ENCODE measurements at regions not wholly inside any gene's neighbourhood (a gene's known extent, or its start where the extent isn't known, plus 50 kb on each side); places are given as distances from the start of the nearest gene placed in this dataset.
"Not testable (repeated sequence)": the region's sequence is repeated elsewhere in the genome, so short reads cannot be mapped to it uniquely, and the experiment has no call there.

DNA sequence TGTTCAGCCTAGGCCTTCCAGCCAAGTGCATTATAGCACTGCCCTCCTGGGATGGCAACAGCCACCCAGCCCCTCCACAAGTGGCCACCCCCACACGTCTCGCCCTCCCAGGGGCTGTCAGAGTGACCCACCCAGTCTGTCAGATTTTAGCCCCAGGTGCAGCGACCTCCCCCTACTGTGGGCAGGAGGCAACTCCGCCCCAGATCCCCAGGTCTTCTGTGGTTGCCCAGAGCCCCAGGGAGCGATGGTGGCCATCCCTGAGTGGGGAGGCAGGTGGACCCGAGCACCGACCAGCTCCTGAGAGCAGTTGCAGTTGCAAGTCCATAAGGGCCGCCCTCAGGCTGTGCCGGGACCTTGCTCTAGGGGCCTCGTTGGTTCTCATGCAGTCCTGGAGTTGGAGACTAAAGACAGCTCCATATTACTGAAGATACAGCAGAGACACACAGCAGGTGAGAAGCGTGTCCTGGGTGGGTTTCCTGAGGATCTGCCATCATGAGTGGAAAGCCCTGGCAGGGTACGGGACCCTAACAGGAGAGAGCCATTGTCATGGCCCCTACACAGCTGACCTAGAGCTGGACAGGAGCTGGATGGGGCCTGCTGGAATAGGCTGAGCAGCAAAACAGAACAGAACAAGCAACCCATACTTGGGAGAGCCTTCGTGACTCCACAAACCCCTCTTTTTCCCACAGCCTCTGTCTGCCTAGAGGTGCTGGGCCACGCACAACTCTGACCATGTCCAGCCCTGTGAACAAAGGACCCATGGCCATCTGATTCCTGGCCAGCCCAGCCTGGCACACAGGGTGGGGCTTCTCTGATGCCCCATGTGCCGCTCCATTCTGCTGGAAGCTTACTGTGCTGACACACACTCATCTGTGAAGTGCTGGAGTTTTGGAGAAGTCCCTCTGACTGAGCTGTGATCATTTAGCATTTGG, 110.3 kb upstream of the ALDH1A3 start:
- DNase-seq = no peak

GRCh38 chr15:100769975-100770340, 109.7 kb upstream of the ALDH1A3 start:
- no peak for DNase-seq

GRCh38 chr15:100770661-100771584, 108.7 kb upstream of the ALDH1A3 start:
- no peak for DNase-seq

DNA sequence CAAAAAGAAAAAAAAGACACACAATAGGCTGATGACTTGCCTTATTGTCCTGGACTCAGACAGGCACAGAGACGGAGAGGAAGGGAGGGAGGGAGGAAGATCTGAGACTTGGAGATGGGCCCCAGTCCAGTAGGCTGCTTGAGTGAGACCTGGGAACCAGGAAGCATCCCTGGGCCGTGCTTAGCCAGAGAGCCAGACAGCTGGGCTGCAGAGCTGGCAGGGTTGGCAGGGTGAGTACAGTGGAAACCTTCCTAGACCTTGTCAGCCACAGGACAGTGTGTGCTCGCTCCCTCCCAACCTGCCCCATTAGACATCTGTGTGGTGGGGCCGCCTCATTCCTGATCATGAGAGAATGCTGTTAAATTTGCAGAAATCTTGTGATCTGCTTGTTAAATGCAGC, 107.9 kb upstream of the ALDH1A3 start:
- no peak for DNase-seq

DNA sequence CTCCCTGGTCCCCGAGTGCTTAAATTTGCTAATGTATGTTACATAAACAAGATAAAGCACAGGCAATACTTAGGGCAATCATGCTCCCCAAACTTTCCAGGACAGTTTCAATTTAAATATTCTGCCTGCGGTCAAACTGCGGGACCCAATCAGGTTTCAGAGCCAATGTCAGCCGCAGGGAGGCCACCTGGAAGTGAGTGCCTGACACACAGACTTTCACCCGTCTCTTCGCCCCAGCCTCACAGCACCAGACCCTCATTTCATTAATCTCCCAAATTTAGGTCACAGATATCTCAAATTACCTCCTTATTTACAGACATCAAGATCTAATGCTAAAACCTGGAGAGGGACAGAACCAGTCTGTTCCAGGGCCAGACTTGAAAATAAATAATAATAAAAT, 107.2 kb upstream of the ALDH1A3 start:
- no peak for DNase-seq

DNA sequence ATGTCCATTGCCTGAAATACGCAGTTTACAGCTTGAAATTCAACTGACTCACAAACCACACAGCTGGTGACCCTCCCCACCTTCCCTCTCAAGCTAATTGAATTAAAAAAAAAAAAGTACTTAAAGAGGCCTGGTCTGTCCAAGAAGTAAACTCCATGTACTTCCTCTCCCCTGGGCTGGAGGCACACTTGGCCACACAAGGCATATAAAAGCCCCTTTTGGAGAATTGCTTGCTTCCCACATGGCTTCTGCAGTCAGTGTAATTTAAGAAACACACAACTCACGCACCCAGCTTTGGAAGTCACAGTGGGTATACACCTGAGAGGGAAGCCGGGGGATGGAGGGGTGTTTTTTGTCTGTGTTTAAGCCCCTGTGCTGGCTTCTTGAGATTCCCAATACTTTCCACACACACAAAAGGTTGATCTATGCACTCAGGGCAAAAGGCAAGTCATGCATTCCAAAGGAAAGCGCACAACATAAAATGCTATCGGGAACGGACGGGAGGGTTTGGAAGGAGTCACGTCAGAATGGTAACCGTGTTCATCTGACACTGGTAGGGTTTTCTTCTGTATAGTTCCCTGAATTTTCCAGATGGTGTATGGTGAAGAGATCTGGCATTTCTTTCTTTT, 106.6 kb upstream of the ALDH1A3 start:
- DNase-seq = no peak

- not testable (repeated sequence) for DNase-seq
Observed at GRCh38 chr15:100774044-100774443, 105.6 kb upstream of the ALDH1A3 start.

DNA sequence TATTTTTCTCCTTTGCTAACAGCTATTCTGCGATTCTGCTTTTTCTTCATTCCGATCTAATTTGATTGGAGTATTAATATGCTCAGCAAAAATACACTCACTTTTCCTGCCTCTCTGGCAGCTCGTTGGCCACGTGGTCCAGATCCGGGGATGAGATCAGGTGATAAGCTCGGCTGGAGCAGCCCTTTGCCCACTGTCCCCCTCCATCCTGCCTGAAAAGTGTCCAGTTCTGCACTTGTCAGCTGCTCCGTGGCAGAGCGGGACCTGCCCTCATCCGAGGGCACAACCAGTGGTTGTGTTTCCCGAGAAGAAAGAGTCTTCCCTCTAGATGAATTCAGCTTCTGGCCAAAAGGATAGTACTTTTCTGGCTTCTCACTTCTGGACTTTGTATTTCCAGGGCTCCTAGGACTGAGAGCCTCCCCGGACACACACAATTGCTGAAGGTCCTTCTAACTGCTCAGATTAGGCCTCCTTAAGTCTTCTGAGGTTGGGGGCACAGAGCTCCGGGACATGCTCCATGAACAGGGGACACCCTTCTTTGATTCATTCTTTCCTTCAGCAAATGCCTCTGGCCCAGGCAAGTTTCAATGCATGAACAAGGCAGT, 103.9 kb upstream of the ALDH1A3 start:
- no peak for DNase-seq

DNA sequence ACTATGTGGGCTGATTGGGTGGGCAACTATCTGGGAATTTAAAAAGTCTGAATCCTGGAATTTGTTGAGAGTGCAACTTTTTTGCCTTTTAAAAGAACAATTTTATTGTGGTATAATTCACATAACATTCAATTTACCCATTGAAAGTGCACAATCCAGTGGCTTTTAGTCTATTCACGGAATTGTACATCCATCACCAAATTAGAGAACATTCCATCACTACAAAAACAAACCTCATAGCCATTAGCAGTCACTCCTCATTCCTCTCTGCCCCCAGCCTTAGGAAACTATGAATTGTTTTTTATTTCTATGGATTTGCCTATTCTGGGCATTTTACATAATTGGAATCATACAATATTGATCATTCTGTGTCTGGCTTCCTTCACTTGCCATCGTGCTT, 101.8 kb upstream of the ALDH1A3 start:
- no peak for DNase-seq

- DNase-seq = no peak
Observed at GRCh38 chr15:100778831-100779288, 100.8 kb upstream of the ALDH1A3 start.

DNA sequence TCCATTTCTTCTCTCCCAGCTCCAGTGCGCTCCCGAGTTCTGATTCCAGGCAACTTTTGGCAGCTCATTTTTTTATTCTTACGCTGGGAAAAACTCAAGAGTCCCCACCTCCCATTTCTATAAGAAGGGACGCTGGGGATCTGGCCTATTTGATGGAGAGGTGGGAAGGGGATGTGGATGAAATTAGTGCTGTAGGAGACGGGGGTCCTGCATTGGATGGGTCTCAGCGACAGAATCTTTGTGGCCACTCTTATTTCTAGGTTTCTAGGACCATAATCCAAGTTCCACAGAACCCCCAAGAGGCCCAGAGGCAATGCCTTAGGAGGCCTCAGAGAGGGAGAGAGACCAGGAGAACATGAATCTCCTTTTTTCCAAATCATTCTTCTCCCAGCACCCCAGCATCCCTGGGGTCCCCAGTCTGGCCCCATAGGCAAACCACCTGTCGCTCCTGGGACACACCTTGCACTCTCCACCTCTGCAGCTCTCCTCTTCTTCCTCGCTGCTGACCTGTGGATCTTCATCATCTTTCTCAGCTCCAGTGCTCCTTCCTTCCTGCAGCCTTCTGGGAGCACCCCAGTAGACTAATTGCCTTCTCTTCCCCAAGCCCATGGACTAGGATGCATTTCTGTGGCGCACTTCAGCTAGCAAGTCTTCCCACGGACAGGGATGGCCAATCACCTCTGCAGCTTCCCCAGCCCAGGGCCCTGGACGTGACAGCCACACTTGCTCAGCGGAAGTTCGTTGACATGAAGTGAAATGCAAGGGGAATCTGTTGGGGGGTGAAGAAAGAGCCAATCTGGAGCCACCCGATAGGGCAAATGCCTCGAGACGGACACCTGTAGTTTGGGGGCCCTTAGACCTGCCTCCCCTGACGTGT, 100.1 kb upstream of the ALDH1A3 start:
- DNase-seq = no peak

DNA sequence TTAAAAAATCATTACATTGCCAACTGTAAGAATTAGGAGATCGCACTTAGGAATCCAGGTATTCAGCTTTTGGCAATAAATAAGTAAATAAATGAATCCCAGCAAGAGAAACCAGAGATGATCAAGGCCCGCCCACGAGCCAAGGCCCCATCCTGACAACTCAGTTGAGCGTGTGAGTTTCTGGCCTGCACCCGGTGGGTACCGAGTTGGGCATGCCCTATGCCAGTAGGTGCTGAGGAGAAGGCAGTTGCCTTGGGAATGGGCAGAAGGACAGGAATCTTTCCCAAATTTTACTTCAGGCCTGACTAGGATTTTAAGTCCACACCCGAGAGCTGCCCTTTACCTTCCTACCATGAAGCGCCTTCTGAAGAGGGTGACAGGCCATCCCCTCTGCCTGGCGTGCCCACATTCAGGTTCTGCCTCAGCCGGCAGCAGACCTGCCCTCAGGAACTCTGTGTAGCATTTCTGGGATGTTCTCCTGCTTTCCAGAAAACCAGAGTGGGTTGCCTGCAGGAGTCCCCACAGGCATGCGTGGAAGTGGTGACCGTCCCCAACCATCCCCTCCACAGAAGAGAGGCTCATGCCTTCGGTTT, 99.3 kb upstream of the ALDH1A3 start:
- no peak for DNase-seq

DNA sequence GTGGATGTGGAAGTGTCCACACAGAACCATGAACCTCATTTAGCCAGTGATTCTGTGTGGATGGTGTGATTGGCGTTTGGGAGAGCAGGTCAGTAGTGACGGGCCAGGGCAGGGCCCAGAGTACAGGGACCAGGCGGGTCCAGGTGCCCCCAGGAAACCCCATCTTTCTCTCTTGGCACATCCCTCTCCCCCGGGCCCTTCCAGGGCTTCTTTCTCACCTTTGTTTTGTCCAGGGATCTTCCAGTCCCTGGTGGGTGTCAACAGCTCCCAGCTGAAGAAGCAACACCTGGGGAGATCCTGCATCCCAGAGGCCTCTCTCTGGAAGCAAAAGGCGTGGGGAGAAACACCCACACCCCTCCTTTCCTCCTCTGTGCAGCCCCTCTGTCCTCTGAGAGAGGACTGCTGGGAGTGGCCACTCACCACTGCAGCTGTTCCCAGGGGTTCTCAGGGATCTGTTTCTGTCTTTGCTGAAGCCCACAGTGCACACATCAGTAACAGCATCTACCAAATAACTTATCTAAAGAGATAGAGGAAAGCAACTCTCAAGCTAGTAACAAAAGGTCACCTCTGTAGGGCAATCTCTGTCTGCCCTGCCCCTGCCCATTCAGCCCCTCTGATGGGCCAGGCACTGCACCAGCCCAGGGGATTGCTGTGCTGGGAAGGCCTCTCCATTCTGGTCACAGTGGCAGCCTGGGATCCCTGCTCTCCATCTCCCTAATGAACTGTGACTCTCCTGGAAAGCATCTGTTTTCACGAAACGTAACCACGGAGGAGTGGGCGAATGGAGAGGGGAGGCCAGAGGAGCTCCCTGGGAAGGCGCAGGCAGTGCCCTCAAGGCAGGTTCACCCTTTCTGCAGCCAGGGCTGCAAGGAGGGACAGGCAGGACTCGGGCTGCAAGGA, 98.3 kb upstream of the ALDH1A3 start:
- DNase-seq = no peak

DNA sequence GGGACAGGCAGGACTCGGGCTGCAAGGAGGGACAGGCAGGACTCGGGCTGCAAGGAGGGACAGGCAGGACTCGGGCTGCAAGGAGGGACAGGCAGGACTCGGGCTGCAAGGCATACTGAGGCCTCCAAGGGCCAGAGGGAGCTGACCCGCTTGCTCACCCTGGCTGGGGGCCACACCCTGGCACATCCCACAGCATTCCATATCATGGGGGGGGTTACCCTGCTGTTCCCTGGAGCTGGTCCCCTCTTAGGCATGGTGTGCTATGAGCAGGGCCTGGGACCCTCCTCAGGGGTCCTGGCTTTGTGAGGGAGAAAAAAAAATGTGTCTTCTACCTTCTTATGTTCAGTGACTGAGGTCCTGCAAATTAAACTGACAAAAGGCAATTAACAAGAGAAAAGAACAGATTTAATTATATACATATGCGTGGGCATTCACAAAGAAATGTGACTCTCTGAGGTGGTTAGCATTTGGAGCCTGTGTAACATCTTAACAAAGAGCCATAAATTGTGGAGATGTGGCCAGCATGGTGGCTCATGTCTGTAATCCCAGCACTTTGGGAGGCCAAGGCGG, 97.6 kb upstream of the ALDH1A3 start:
- no peak for DNase-seq

GRCh38 chr15:100783291-100783690, 96.3 kb upstream of the ALDH1A3 start:
- DNase-seq = no peak

DNA sequence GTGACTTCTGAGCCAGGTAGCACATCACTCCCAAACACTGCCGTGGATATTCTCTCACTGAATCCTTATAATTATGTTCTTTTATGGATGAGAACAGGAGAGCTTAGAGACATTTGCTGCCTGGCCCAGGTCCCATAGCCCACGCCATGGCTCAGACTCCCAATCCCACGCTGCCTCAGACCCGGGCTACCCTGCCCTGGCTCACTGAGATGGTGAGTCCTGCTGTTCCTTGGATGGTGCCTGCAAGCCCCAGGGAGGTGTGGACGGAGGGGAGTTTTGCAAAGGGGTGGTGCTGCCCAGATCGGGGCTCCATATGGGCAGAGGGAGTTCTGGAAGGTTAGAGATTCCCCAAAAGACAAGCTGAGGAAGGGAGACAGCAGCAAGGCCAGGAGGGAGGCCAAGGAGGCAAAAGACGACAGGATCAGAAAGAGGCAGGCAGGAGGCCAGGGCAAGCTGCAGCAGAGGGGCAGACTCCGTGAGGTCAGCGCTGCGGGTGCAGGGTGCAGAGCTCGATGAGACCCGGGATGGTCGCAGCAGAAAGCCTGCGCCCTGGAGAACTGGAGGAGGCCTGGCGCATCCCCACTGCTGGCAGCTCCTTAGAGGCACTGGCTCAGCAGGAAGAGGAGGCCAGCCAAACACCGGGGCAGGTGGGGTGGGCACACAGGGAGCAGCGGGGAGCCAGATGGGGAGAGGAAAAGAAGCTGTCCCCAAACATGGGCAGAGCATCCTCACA, 95.7 kb upstream of the ALDH1A3 start:
- DNase-seq = no peak

- no peak for DNase-seq
Observed at GRCh38 chr15:100784493-100785180, 95.0 kb upstream of the ALDH1A3 start.

Data from hematopoietic multipotent progenitor cell treated with erythropoietin and hydrocortisone succinate and interleukin-3 and kit ligand, for 6 days (in vitro differentiated cells).